SK-N-MC (cell line): ENCODE measurements at regions not wholly inside any gene's neighbourhood (a gene's known extent, or its start where the extent isn't known, plus 50 kb on each side); places are given as distances from the start of the nearest gene placed in this dataset.

Experiments
- EZH2 ChIP-seq: fragments of 200-600 bp; sonication (generic); IDR thresholded peaks from one replicate; pipeline ENCODE4 v1.6.1; 2017; ENCODE audit warnings: antibody characterized with exemption
- FOXP2 ChIP-seq: optimal IDR thresholded peaks from 2 replicates; pipeline ENCODE3; 2011; ENCODE audit warnings: mild to moderate bottlenecking, moderate library complexity; ENCODE audit not compliant: insufficient read depth; ENCODE audit errors: extremely low read length, control extremely low read depth
- POLR2AphosphoS5 ChIP-seq: IDR thresholded peaks from 2 replicates; pipeline ENCODE4 v1.6.1; 2012; ENCODE audit warnings: mild to moderate bottlenecking, low read depth, low read length, borderline replicate concordance

- TF ChIP-seq EZH2 = no peak
- no peak for TF ChIP-seq POLR2AphosphoS5
- TF ChIP-seq FOXP2 = no peak
These were observed 363.9 kb downstream of the KIF16B start for GRCh38 chr20:16209357-16209756.
